ENCODE measurements at regions not wholly inside any gene's neighbourhood (a gene's known extent, or its start where the extent isn't known, plus 50 kb on each side); places are given as distances from the start of the nearest gene placed in this dataset.

DNA sequence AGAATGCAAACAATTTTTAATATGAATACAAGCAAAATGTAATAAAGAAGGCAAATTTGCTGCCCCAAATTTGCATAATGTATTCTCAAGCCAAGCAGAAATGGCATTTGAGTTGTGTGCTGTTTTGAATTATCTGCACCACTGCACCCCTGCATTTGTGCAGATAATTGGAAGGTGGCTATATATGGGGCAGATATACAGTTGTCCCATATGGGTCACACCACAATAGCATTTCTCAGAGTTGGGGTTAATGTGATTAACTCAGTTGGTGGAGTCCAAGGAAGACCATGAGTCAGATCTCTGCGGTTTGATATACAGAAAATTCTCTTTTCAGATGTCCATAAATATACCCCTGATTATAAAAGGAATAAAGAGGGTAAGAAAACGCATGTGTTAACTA lies 68.9 kb upstream of the EXOC4 start:
- CTCF ChIA-PET: no interaction called here
- no peak for DNase-seq (ENCODE audit: extremely low spot score)
- POLR2A ChIA-PET: no interaction called here
- TF ChIP-seq FOXA1 (IDR thresholded peaks at IDR 0.05) (no peak), FOXM1 (IDR thresholded peaks at IDR 0.05; ENCODE audit: borderline replicate concordance) (no peak), ARNT (IDR thresholded peaks at IDR 0.05) (no peak), NFRKB (IDR thresholded peaks at IDR 0.05) (no peak), SP1 (IDR thresholded peaks at IDR 0.05) (no peak), ZNF384 (IDR thresholded peaks at IDR 0.05) (no peak), ELF4 (IDR thresholded peaks at IDR 0.05) (no peak), FOXK2 (IDR thresholded peaks at IDR 0.05) (no peak), SUZ12 (IDR thresholded peaks at IDR 0.05) (no peak), LEF1 (IDR thresholded peaks at IDR 0.05; ENCODE audit: borderline replicate concordance) (no peak), BHLHE40 (IDR thresholded peaks at IDR 0.05; ENCODE audit: borderline replicate concordance) (no peak)
- TF ChIP-seq, protein P1, sequence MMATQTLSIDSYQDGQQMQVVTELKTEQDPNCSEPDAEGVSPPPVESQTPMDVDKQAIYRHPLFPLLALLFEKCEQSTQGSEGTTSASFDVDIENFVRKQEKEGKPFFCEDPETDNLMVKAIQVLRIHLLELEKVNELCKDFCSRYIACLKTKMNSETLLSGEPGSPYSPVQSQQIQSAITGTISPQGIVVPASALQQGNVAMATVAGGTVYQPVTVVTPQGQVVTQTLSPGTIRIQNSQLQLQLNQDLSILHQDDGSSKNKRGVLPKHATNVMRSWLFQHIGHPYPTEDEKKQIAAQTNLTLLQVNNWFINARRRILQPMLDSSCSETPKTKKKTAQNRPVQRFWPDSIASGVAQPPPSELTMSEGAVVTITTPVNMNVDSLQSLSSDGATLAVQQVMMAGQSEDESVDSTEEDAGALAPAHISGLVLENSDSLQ (IDR thresholded peaks at IDR 0.05): no peak

DNA sequence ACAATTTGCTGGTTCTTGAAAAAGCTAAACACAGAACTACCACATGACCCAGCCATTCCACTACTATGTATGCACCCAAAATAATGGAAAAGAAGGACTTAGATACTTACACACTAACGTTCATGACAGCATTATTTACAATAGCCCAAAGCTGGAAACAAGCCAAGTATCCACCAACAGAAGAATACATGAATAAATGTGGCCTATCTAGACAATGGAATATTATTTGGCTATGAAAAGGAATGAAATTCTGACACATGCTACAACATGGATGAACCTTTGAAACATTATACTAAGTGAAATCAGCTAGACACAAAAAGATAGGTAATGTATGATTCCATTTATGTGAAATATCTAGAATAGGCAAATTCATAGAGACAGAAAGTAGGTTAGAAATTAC lies 67.4 kb upstream of the EXOC4 start:
- TF ChIP-seq FOXM1 (IDR thresholded peaks at IDR 0.05; ENCODE audit: borderline replicate concordance) (no peak), ARNT (IDR thresholded peaks at IDR 0.05) (no peak), FOXK2 (IDR thresholded peaks at IDR 0.05) (no peak), BHLHE40 (IDR thresholded peaks at IDR 0.05; ENCODE audit: borderline replicate concordance) (no peak), ZNF384 (IDR thresholded peaks at IDR 0.05) (no peak), CTBP1 (IDR thresholded peaks at IDR 0.05; ENCODE audit: borderline replicate concordance) (no peak), NFRKB (IDR thresholded peaks at IDR 0.05) (no peak), SP1 (IDR thresholded peaks at IDR 0.05) (no peak)
- CTCF ChIA-PET: no interaction called here
- POLR2A ChIA-PET: no interaction called here
- DNase-seq (ENCODE audit: extremely low spot score): no peak

DNA sequence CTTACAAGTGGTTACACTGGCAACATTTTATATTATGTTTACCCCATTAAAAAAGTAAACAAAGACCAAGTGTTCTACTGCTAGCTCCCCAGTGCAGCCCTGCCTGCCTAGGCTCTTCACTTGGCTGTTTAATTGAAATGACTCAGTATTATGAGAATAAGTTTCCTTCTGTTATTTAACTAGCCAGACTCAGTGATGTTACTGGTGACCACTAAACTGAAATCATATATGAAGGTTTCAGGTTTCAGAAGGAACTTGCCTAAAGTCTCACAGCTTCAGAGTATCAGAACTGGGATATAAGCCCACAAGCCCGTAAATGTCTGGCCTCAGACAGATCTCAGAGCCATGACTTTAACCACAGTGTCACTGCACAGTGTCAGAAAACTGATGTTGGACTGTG lies 66.8 kb upstream of the EXOC4 start:
- no peak for TF ChIP-seq CTBP1 (IDR thresholded peaks at IDR 0.05; ENCODE audit: borderline replicate concordance)
- no peak for TF ChIP-seq ZNF384 (IDR thresholded peaks at IDR 0.05)
- no peak for TF ChIP-seq SP1 (IDR thresholded peaks at IDR 0.05)
- TF ChIP-seq TARDBP (IDR thresholded peaks at IDR 0.05): no peak
- TF ChIP-seq BHLHE40 (IDR thresholded peaks at IDR 0.05; ENCODE audit: borderline replicate concordance): no peak
- no peak for TF ChIP-seq L3MBTL2 (conservative IDR thresholded peaks at IDR 0.05)
- TF ChIP-seq FOXK2 (IDR thresholded peaks at IDR 0.05): no peak
- no peak for TF ChIP-seq FOXA1 (IDR thresholded peaks at IDR 0.05)
- TF ChIP-seq NFRKB (IDR thresholded peaks at IDR 0.05): no peak
- no peak for TF ChIP-seq HDGF (IDR thresholded peaks at IDR 0.05; ENCODE audit: borderline replicate concordance)
- TF ChIP-seq LEF1 (IDR thresholded peaks at IDR 0.05; ENCODE audit: borderline replicate concordance): no peak
- no peak for TF ChIP-seq ARNT (IDR thresholded peaks at IDR 0.05)
- ChIA-PET CTCF (no interaction called here), POLR2A (no interaction called here)
- no peak for DNase-seq (ENCODE audit: extremely low spot score)

DNA sequence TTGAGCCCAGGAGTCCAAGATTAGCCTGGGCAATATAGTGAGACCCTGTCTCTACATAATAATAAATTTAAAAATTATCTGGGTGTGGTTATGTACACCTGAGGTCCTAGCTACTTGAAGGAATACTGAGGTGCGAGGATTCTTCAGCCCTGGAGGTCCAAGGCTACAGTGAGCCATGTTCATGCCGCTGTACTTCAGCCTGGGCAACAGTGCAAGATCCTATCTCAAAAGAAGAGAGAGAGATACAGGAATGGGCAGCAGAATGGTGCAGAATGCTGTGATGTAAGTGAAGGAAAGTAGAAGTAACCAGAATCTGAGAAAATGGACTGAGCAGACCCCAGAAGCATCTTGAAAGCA lies 62.7 kb upstream of the EXOC4 start:
- ChIA-PET POLR2A (no interaction called here), CTCF (no interaction called here)
- DNase-seq (ENCODE audit: extremely low spot score): no peak
- TF ChIP-seq FOXA1 (IDR thresholded peaks at IDR 0.05) (no peak), HDGF (IDR thresholded peaks at IDR 0.05; ENCODE audit: borderline replicate concordance) (no peak), TARDBP (IDR thresholded peaks at IDR 0.05) (no peak), FOXK2 (IDR thresholded peaks at IDR 0.05) (no peak), FOXM1 (IDR thresholded peaks at IDR 0.05; ENCODE audit: borderline replicate concordance) (no peak)

DNA sequence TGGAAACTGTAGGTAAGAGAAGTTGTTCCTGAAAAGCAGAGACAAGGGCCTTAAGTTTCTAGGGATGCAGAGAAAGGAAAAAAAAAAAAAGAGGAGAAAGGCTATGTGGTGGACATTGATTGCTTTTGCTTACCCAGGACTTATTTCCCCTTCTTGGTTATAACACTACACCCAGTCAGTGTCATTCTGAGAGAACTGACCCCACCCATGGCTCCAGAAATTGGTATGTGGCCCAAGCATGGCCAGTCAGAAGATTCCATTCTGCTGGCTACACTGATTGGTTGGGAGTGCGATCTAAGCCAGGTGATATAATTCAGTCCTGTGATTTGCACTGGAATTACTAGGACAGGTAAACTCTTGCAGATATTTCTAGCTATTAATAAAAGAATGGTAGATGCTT lies 62.2 kb upstream of the EXOC4 start:
- DNase-seq (ENCODE audit: extremely low spot score): no peak
- TF ChIP-seq LEF1 (IDR thresholded peaks at IDR 0.05; ENCODE audit: borderline replicate concordance): no peak
- TF ChIP-seq HDGF (IDR thresholded peaks at IDR 0.05; ENCODE audit: borderline replicate concordance): no peak
- no peak for TF ChIP-seq ELF4 (IDR thresholded peaks at IDR 0.05)
- ChIA-PET POLR2A (no interaction called here), CTCF (no interaction called here)

DNA sequence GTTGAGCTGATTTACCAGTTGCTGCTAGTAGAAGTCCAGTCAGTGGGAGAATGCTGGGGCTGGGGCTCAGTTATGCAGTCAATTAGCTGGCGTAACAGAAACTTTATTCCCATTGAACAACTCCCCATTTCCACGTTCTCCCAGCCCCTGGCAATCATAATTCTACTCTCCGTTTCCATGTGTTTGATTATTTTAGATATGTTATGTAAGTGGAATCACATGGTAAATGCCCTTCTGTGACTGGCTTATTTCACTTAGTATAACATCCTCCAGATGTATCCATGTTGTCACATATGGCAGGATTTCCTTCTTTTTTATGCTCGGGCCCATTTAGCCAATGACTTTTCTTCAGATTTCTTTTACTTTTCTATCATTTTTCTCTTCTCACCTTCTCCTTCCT lies 61.1 kb upstream of the EXOC4 start:
- no peak for DNase-seq (ENCODE audit: extremely low spot score)
- CTCF ChIA-PET: no interaction called here
- POLR2A ChIA-PET: no interaction called here
- TF ChIP-seq, protein P1 (IDR thresholded peaks at IDR 0.05): no peak
- TF ChIP-seq SUZ12 (IDR thresholded peaks at IDR 0.05): no peak

DNA sequence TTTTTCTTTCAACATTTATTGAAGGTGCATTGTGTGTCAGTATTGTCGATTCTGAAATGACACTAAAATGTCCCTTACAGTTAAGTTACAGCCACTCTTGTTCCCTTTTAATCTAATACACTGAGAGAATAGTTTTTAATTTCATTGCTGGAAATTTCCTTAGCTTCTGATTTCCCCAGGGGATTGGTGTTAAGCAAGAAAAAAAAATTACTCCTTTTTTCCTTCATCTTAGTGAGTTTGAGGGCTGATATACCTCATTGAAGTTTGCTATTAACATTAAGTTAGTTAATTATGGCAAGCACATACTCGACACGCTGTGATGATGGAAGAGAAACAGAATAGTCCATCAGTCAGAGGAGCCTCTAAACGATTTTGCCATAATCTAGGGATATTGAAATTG lies 57.0 kb upstream of the EXOC4 start:
- CTCF ChIA-PET: no interaction called here
- DNase-seq (ENCODE audit: extremely low spot score): no peak
- POLR2A ChIA-PET: no interaction called here

More for the DNA sequence above, 57.0 kb upstream of the EXOC4 start:
- TF ChIP-seq CTBP1 (IDR thresholded peaks at IDR 0.05; ENCODE audit: borderline replicate concordance): no peak
- no peak for TF ChIP-seq ZNF384 (IDR thresholded peaks at IDR 0.05)
- TF ChIP-seq SUZ12 (IDR thresholded peaks at IDR 0.05): no peak
- no peak for TF ChIP-seq FOXM1 (IDR thresholded peaks at IDR 0.05; ENCODE audit: borderline replicate concordance)
- no peak for TF ChIP-seq NFRKB (IDR thresholded peaks at IDR 0.05)
- no peak for TF ChIP-seq HDGF (IDR thresholded peaks at IDR 0.05; ENCODE audit: borderline replicate concordance)
- no peak for TF ChIP-seq FOXA1 (IDR thresholded peaks at IDR 0.05)
- no peak for TF ChIP-seq TARDBP (IDR thresholded peaks at IDR 0.05)
- TF ChIP-seq ARNT (IDR thresholded peaks at IDR 0.05): no peak
- TF ChIP-seq ELF4 (IDR thresholded peaks at IDR 0.05): no peak
- TF ChIP-seq BHLHE40 (IDR thresholded peaks at IDR 0.05; ENCODE audit: borderline replicate concordance): no peak
- TF ChIP-seq LEF1 (IDR thresholded peaks at IDR 0.05; ENCODE audit: borderline replicate concordance): no peak
- no peak for TF ChIP-seq L3MBTL2 (conservative IDR thresholded peaks at IDR 0.05)
- no peak for TF ChIP-seq SP1 (IDR thresholded peaks at IDR 0.05)
- TF ChIP-seq, protein P1 (IDR thresholded peaks at IDR 0.05): no peak
- TF ChIP-seq FOXK2 (IDR thresholded peaks at IDR 0.05): no peak

Data from HEK293T (cell line).